HEK293 (cell line): ENCODE measurements at regions not wholly inside any gene's neighbourhood (a gene's known extent, or its start where the extent isn't known, plus 50 kb on each side); places are given as distances from the start of the nearest gene placed in this dataset.

Source experiments
- CTCF ChIA-PET: fragments of 350-600 bp; formaldehyde crosslinking; extraction: SDS; loops from one replicate; lab custom pipeline; 2021; ENCODE audit warnings: antibody characterized with exemption; lab: Yijun Ruan, JAX
- POLR2A ChIA-PET: fragments of 300-600 bp; formaldehyde crosslinking; extraction: SDS; loops from one replicate; lab custom pipeline; 2020; ENCODE audit warnings: antibody characterized with exemption, inconsistent platforms; lab: Yijun Ruan, JAX
- H3K27ac ChIP-seq: fragments of 200-500 bp; sonication (Bioruptor generic); 2 replicates; pipeline ENCODE4 v1.5.1; 2014; ENCODE audit warnings: low read depth, low read length, control low read depth, inconsistent platforms; ENCODE audit errors: extremely low read depth
- H3K36me3 ChIP-seq, 2 experiments: fragments of 200-500 bp in 1 of 2; sonication (Bioruptor generic) in 1 of 2; 1 replicate in 1 of 2; 2 replicates in 1 of 2; pipeline ENCODE4 v1.5.1; 2014 to 2017; ENCODE audit warnings: inconsistent platforms in 2 of 2, low read length in 2 of 2; ENCODE audit not compliant: control insufficient read depth in 2 of 2, insufficient read depth in 1 of 2
- H3K4me1 ChIP-seq: fragments of 200-500 bp; sonication (Bioruptor generic); 2 replicates; pipeline ENCODE4 v1.5.1; 2014; ENCODE audit warnings: mild to moderate bottlenecking, low read length, inconsistent platforms; ENCODE audit not compliant: control insufficient read depth, insufficient read depth
- H3K4me3 ChIP-seq: 2 replicates; pipeline ENCODE4 v1.5.1; 2011; ENCODE audit warnings: low read depth, mild to moderate bottlenecking, control low read depth, low read length, moderate library complexity
- H3K9me3 ChIP-seq: fragments of 200-500 bp; sonication (Bioruptor generic); 2 replicates; pipeline ENCODE4 v1.5.1; 2014; ENCODE audit warnings: low read depth, low read length, inconsistent platforms; ENCODE audit not compliant: control insufficient read depth, insufficient read depth
- KLF9 ChIP-seq: fragments of 450-650 bp; formaldehyde crosslinking; IDR thresholded peaks from 2 replicates; pipeline ENCODE4 v1.5.1; 2016; ENCODE audit warnings: missing biosample characterization, missing genetic modification characterization, low read depth
- PRDM1 ChIP-seq: fragments of 450-650 bp; formaldehyde crosslinking; IDR thresholded peaks from 2 replicates; pipeline ENCODE4; 2016; ENCODE audit warnings: missing biosample characterization, missing genetic modification characterization
- WT1 ChIP-seq: fragments of 450-650 bp; formaldehyde crosslinking; IDR thresholded peaks from 2 replicates; pipeline ENCODE4 v1.5.1; 2016; ENCODE audit warnings: missing biosample characterization, missing genetic modification characterization
- ZBTB20 ChIP-seq: fragments of 450-650 bp; formaldehyde crosslinking; IDR thresholded peaks from 2 replicates; pipeline ENCODE4 v1.5.1; 2016; ENCODE audit warnings: missing biosample characterization, missing genetic modification characterization
- ZBTB21 ChIP-seq: fragments of 450-650 bp; formaldehyde crosslinking; IDR thresholded peaks from 2 replicates; pipeline ENCODE4 v1.5.1; 2017; ENCODE audit warnings: missing biosample characterization, missing genetic modification characterization
- ZNF843 ChIP-seq: fragments of 450-650 bp; formaldehyde crosslinking; IDR thresholded peaks from 2 replicates; pipeline ENCODE4 v1.5.1; 2016; ENCODE audit warnings: missing biosample characterization, missing genetic modification characterization
- ZSCAN16 ChIP-seq: fragments of 450-650 bp; formaldehyde crosslinking; IDR thresholded peaks from 2 replicates; pipeline ENCODE4 v1.5.1; 2016; ENCODE audit warnings: missing biosample characterization, missing genetic modification characterization
- TF ChIP-seq, protein P1 (sequence below): fragments of 450-650 bp; formaldehyde crosslinking; IDR thresholded peaks from 2 replicates; pipeline ENCODE4 v1.5.1; 2016; ENCODE audit warnings: missing biosample characterization, missing genetic modification characterization, borderline replicate concordance
- TF ChIP-seq, protein P2 (sequence below): fragments of 450-650 bp; formaldehyde crosslinking; IDR thresholded peaks from 2 replicates; pipeline ENCODE4 v1.5.1; 2017; ENCODE audit warnings: missing biosample characterization, missing genetic modification characterization
- TF ChIP-seq, protein P3 (sequence below): fragments of 450-650 bp; formaldehyde crosslinking; IDR thresholded peaks from 2 replicates; pipeline ENCODE4 v1.5.0; 2017; ENCODE audit warnings: missing biosample characterization, missing genetic modification characterization, borderline replicate concordance
- TF ChIP-seq, protein P4 (sequence below): fragments of 450-650 bp; formaldehyde crosslinking; IDR thresholded peaks from 2 replicates; pipeline ENCODE4 v1.5.1; 2016; ENCODE audit warnings: missing biosample characterization, missing genetic modification characterization
- TF ChIP-seq, protein P5 (sequence below): fragments of 450-650 bp; formaldehyde crosslinking; IDR thresholded peaks from 2 replicates; pipeline ENCODE4 v1.5.1; 2017; ENCODE audit warnings: missing biosample characterization, missing genetic modification characterization

DNA sequence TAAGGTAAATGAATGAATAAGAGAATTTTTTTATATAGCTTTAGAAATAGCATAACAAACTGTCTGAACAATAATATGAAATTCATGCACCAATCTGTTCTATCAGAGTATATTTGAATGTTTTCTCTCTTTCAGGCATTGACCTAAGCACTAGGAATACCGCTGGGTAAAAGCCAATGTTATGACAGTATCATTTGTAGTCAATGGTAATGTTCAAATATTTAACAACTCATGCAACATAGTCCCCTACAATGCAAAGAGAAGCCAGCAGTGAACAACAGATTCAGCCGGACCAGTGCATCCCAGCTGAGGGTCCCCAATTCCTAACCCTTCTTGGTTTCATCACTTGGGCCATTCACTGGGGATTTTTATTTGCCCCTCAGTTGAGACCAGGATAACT is 52.6 kb upstream of the MYCBP2 start (continued):
- TF ChIP-seq, protein P1, sequence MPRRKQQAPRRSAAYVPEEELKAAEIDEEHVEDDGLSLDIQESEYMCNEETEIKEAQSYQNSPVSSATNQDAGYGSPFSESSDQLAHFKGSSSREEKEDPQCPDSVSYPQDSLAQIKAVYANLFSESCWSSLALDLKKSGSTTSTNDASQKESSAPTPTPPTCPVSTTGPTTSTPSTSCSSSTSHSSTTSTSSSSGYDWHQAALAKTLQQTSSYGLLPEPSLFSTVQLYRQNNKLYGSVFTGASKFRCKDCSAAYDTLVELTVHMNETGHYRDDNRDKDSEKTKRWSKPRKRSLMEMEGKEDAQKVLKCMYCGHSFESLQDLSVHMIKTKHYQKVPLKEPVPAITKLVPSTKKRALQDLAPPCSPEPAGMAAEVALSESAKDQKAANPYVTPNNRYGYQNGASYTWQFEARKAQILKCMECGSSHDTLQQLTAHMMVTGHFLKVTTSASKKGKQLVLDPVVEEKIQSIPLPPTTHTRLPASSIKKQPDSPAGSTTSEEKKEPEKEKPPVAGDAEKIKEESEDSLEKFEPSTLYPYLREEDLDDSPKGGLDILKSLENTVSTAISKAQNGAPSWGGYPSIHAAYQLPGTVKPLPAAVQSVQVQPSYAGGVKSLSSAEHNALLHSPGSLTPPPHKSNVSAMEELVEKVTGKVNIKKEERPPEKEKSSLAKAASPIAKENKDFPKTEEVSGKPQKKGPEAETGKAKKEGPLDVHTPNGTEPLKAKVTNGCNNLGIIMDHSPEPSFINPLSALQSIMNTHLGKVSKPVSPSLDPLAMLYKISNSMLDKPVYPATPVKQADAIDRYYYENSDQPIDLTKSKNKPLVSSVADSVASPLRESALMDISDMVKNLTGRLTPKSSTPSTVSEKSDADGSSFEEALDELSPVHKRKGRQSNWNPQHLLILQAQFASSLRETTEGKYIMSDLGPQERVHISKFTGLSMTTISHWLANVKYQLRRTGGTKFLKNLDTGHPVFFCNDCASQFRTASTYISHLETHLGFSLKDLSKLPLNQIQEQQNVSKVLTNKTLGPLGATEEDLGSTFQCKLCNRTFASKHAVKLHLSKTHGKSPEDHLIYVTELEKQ (tag by site-specific recombination): no peak

DNA sequence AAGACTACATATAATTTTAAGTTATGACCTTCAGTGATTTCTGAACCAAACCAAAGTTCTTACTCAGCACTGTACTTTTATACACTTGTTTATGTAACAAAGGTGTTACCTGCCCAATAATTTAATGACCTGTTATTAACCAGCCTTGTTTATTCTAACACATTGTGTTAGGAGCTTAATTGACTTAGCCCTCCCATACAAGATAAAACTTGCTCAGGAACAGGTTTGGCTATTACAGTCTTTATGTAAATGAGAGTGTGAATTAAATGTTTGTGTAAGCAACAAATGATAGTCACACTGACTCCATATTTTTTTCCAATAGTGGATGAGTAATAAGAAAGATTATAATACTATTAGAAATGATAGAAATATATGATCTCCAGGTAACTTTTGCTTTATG is 51.8 kb upstream of the MYCBP2 start:
- H3K4me3 ChIP-seq: no peak overlapping the region

DNA sequence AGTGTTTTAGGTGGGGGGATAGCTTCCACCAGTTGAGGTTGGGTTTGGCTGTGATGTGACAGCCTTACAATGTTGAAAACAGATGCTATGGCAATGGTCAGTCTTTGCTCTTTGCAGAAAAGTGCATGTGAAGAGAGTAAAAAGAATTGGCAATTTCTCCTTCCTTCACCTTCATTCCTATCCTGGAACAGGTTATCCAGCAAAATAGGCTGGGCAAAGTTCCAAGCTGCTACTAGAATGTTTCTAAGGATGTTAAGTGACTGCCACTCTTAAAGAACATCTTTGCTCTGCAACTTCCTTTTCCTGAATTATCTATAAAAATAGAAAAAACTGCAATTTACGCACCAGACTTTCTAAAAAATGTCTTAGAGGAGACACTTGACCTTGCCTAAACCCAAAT is 50.1 kb upstream of the MYCBP2 start:
- CTCF ChIA-PET: interaction anchor here (0.6 to 0.7 kb wide), 2 partner anchors 9 to 33 kb away, joined by 3 read pairs; no protein-coding TSS in a partner anchor
- H3K27ac ChIP-seq: no peak overlapping the region
- no peaks in the 10 kb centered on the region for H3K36me3 ChIP-seq
- TF ChIP-seq PRDM1: 0 out of 2 replicates have a peak, but pooled peaks have one; percentile 18
- TF ChIP-seq, protein P2, sequence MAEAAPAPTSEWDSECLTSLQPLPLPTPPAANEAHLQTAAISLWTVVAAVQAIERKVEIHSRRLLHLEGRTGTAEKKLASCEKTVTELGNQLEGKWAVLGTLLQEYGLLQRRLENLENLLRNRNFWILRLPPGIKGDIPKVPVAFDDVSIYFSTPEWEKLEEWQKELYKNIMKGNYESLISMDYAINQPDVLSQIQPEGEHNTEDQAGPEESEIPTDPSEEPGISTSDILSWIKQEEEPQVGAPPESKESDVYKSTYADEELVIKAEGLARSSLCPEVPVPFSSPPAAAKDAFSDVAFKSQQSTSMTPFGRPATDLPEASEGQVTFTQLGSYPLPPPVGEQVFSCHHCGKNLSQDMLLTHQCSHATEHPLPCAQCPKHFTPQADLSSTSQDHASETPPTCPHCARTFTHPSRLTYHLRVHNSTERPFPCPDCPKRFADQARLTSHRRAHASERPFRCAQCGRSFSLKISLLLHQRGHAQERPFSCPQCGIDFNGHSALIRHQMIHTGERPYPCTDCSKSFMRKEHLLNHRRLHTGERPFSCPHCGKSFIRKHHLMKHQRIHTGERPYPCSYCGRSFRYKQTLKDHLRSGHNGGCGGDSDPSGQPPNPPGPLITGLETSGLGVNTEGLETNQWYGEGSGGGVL (tag by site-specific recombination): no peak
- H3K4me3 ChIP-seq: no peak overlapping the region
- H3K4me1 ChIP-seq: no peaks in the 10 kb centered on the region
- POLR2A ChIA-PET: no interaction called here
- no peaks in the 10 kb centered on the region for H3K9me3 ChIP-seq

More for the DNA sequence above, 51.8 kb upstream of the MYCBP2 start:
- H3K9me3 ChIP-seq: no peaks in the 10 kb centered on the region
- POLR2A ChIA-PET: no interaction called here
- CTCF ChIA-PET: no interaction called here
- TF ChIP-seq ZBTB20 (tag by site-specific recombination) (no peak), ZSCAN16 (tag by site-specific recombination) (no peak), KLF9 (tag by site-specific recombination) (no peak), WT1 (tag by site-specific recombination) (no peak), ZNF843 (tag by site-specific recombination) (no peak), ZBTB21 (no peak)
- TF ChIP-seq, protein P3, sequence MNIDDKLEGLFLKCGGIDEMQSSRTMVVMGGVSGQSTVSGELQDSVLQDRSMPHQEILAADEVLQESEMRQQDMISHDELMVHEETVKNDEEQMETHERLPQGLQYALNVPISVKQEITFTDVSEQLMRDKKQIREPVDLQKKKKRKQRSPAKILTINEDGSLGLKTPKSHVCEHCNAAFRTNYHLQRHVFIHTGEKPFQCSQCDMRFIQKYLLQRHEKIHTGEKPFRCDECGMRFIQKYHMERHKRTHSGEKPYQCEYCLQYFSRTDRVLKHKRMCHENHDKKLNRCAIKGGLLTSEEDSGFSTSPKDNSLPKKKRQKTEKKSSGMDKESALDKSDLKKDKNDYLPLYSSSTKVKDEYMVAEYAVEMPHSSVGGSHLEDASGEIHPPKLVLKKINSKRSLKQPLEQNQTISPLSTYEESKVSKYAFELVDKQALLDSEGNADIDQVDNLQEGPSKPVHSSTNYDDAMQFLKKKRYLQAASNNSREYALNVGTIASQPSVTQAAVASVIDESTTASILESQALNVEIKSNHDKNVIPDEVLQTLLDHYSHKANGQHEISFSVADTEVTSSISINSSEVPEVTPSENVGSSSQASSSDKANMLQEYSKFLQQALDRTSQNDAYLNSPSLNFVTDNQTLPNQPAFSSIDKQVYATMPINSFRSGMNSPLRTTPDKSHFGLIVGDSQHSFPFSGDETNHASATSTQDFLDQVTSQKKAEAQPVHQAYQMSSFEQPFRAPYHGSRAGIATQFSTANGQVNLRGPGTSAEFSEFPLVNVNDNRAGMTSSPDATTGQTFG (tag by site-specific recombination): no peak
- TF ChIP-seq, protein P4, sequence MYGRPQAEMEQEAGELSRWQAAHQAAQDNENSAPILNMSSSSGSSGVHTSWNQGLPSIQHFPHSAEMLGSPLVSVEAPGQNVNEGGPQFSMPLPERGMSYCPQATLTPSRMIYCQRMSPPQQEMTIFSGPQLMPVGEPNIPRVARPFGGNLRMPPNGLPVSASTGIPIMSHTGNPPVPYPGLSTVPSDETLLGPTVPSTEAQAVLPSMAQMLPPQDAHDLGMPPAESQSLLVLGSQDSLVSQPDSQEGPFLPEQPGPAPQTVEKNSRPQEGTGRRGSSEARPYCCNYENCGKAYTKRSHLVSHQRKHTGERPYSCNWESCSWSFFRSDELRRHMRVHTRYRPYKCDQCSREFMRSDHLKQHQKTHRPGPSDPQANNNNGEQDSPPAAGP (tag by site-specific recombination): no peak
- TF ChIP-seq, protein P5, sequence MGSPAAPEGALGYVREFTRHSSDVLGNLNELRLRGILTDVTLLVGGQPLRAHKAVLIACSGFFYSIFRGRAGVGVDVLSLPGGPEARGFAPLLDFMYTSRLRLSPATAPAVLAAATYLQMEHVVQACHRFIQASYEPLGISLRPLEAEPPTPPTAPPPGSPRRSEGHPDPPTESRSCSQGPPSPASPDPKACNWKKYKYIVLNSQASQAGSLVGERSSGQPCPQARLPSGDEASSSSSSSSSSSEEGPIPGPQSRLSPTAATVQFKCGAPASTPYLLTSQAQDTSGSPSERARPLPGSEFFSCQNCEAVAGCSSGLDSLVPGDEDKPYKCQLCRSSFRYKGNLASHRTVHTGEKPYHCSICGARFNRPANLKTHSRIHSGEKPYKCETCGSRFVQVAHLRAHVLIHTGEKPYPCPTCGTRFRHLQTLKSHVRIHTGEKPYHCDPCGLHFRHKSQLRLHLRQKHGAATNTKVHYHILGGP (tag by site-specific recombination): no peak
- no peak overlapping the region for H3K27ac ChIP-seq
- H3K36me3 ChIP-seq: no peaks in the 10 kb centered on the region
- H3K4me1 ChIP-seq: no peaks in the 10 kb centered on the region
